NB4 (cell line): ENCODE measurements at regions not wholly inside any gene's neighbourhood (a gene's known extent, or its start where the extent isn't known, plus 50 kb on each side); places are given as distances from the start of the nearest gene placed in this dataset.
A peak's percentile ranks its signal among the peaks of the same experiment; 100 is the strongest.

Experiments
- DNase-seq: peaks from one replicate; pipeline ENCODE4 v3.0.0; 2010; ENCODE audit warnings: low read depth
- H3K4me3 ChIP-seq: one replicate; pipeline ENCODE4 v1.5.1; 2011; ENCODE audit warnings: mild to moderate bottlenecking, low read depth, low read length, moderate library complexity
- MYC ChIP-seq: IDR thresholded peaks from 2 replicates; pipeline ENCODE4 v1.6.1; 2011; ENCODE audit warnings: low read depth, low read length
- POLR2A ChIP-seq: IDR thresholded peaks from 2 replicates; pipeline ENCODE4 v1.6.1; 2011; ENCODE audit warnings: mild to moderate bottlenecking; ENCODE audit not compliant: insufficient read length; ENCODE audit errors: extremely low read depth
- TF ChIP-seq, protein P1 (sequence below): IDR thresholded peaks from 2 replicates; pipeline ENCODE4 v1.6.1; 2011; ENCODE audit warnings: low read depth, low read length
- TF ChIP-seq, protein P2 (sequence below): IDR thresholded peaks from one replicate; pipeline ENCODE4 v1.5.1; 2012; ENCODE audit warnings: low read depth, low read length

DNA sequence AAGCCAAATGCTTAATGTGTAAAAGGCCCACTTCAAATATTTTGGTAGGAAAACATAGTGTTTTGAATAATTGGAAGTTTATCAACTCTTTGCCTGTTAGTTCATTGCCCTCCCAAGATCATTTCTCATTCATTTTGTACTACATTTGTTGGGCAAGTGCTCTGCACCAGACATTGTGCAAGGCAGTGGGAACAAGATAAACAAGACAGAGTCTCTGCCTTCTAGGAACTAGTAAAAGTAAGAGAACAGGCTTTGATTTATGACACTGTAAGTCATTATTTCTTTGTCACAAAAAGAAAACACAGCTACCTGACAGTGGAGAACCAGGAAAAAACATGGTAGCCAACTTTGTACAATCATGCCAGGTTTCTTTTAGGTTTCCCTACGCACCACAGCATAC lies 63.7 kb upstream of the PAM start:
- TF ChIP-seq POLR2A (no peak), MYC (no peak)
- TF ChIP-seq, protein P1, sequence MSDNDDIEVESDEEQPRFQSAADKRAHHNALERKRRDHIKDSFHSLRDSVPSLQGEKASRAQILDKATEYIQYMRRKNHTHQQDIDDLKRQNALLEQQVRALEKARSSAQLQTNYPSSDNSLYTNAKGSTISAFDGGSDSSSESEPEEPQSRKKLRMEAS, result no peak
- TF ChIP-seq, protein P2, sequence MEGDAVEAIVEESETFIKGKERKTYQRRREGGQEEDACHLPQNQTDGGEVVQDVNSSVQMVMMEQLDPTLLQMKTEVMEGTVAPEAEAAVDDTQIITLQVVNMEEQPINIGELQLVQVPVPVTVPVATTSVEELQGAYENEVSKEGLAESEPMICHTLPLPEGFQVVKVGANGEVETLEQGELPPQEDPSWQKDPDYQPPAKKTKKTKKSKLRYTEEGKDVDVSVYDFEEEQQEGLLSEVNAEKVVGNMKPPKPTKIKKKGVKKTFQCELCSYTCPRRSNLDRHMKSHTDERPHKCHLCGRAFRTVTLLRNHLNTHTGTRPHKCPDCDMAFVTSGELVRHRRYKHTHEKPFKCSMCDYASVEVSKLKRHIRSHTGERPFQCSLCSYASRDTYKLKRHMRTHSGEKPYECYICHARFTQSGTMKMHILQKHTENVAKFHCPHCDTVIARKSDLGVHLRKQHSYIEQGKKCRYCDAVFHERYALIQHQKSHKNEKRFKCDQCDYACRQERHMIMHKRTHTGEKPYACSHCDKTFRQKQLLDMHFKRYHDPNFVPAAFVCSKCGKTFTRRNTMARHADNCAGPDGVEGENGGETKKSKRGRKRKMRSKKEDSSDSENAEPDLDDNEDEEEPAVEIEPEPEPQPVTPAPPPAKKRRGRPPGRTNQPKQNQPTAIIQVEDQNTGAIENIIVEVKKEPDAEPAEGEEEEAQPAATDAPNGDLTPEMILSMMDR, result no peak
- DNase-seq, result no peak
- H3K4me3 ChIP-seq, result no peak overlapping the region

DNA sequence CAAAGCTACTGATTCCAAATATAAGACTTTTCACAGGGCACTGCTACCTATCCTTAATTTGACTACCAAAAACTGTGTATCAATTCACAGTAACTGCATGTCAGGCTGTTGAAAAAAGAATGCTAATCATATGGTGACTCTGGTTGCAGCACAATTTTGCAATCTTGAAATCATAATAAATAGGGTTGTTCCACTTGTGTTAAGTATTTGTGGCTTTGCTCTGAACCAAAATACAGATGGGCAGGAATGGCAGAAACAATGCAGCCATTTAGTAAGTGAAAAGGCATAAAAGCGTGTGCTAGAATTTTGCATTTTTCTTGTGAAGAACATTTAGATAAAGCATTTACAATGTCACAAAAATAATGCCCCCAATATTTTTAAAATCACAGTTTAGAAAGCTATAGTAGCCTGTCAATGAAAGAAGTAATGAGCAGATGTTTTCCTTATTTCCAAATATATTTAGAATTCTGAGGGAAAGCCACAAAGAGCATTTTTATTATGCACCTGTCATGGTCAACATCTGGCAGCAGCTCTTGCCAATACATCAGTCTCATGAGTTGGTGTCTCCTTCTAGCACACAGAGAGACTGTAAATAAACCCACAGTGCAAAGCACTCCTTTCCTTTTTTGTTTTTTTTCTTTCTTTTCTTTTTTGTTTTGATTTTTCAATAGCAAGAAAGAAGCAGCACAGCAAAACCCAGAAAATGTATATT lies 54.8 kb upstream of the PAM start:
- no peak overlapping the region for H3K4me3 ChIP-seq
- DNase-seq, result no peak
- no peak for TF ChIP-seq MYC
- TF ChIP-seq, protein P1, result no peak
- TF ChIP-seq, protein P2, result no peak

DNA sequence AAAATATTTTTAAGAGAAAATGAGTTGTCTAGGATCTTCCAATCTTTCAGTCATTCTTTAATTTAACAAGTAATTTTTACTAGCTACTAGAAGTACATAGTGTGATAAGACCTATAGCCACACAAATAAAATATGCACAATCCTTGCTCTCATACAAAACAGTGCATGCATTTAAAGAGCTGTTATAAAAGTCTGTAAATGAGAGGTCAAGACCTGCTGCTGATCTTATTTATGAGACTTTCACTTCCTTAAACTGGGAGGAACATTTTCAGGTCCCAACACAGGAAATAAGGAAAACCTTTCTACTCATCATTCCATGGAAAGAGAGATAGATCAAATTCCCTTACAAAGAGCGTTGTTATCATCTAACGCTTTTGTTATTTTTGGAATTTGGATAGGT lies 54.2 kb upstream of the PAM start:
- no peak overlapping the region for H3K4me3 ChIP-seq
- DNase-seq, result peak; percentile 16
- TF ChIP-seq, protein P2, result no peak
- TF ChIP-seq MYC (no peak), POLR2A (no peak)
- TF ChIP-seq, protein P1, result no peak

DNA sequence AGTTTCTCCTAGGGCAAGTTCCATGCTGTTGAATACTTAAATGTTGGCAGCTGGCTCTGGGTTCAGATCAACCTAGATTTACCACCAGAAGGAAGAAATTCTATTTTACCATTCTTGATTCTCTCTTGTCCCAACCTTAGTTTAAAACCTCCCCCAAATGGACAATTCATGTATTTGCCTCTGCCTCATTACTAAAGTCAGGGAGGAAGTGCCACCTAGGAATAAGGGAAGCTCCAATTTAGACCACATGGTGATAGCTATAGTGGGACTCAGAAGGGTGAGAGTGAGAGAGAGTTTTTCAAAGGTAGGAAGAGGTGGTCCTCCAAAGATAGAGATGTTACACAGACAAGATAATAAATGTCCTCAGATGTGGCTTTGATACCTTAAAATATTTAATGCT lies 53.4 kb upstream of the PAM start:
- H3K4me3 ChIP-seq, result no peak overlapping the region
- DNase-seq, result peak; percentile 2
- TF ChIP-seq, protein P2, result no peak
- TF ChIP-seq, protein P1, result no peak
- TF ChIP-seq MYC (no peak), POLR2A (no peak)
